ENCODE measurements at regions not wholly inside any gene's neighbourhood (a gene's known extent, or its start where the extent isn't known, plus 50 kb on each side); places are given as distances from the start of the nearest gene placed in this dataset.

DNA sequence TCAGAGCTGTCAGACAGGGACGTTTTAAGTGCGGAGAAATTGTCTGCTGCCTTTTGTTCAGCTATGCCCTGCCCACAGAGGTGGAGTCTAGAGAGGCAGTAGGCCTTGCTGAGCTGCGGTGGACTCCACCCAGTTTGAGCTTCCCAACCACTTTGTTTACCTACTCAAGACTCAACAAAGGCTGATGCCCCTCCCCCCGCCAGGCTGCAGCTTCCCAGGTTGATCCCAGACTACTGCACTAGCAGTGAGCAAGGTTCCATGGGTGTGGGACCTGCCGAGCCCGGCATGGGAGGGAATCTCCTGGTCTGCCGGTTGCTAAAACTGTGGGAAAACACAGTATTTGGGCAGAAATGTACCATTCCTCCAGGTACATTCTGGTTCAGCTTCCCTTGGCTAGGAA, 282.1 kb downstream of the VGLL3 start:
- TF ChIP-seq SIN3A (IDR thresholded peaks at IDR 0.05; ENCODE audit: borderline replicate concordance, insufficient read depth, low read depth, low read length) (no peak), TCF7L2 (IDR thresholded peaks at IDR 0.05; ENCODE audit: low read depth, low read length) (no peak), POLR2AphosphoS5 (IDR thresholded peaks at IDR 0.05; ENCODE audit: low read depth, low read length) (no peak), REST (IDR thresholded peaks at IDR 0.05; ENCODE audit: insufficient read depth in 1 of 2, low read depth in 2 of 2, low read length in 1 of 2) (no peak)
- TF ChIP-seq, protein P1, sequence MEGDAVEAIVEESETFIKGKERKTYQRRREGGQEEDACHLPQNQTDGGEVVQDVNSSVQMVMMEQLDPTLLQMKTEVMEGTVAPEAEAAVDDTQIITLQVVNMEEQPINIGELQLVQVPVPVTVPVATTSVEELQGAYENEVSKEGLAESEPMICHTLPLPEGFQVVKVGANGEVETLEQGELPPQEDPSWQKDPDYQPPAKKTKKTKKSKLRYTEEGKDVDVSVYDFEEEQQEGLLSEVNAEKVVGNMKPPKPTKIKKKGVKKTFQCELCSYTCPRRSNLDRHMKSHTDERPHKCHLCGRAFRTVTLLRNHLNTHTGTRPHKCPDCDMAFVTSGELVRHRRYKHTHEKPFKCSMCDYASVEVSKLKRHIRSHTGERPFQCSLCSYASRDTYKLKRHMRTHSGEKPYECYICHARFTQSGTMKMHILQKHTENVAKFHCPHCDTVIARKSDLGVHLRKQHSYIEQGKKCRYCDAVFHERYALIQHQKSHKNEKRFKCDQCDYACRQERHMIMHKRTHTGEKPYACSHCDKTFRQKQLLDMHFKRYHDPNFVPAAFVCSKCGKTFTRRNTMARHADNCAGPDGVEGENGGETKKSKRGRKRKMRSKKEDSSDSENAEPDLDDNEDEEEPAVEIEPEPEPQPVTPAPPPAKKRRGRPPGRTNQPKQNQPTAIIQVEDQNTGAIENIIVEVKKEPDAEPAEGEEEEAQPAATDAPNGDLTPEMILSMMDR (IDR thresholded peaks at IDR 0.05), result no peak
- H3K9me3 ChIP-seq (ENCODE audit: control insufficient read depth, insufficient read depth, low read depth, low read length), result no peaks in the 10 kb centered on the region
- H3K4me3 ChIP-seq (ENCODE audit: low read depth in 2 of 2, low read length in 2 of 2), result no peak overlapping the region
- BruUV-seq (replicated peaks), result no TSS peak
- ChIA-PET CTCF (no interaction called here), POLR2A (no interaction called here)
- DNase-seq (ENCODE audit: low read depth, low spot score) (no peak), ATAC-seq (no peak)
- H3K27me3 ChIP-seq (ENCODE audit: control insufficient read depth, insufficient read depth, low read length), result no peaks in the 10 kb centered on the region
- H3K4me1 ChIP-seq (ENCODE audit: control insufficient read depth, insufficient read depth, low read length), result no peaks in the 10 kb centered on the region
- H3K36me3 ChIP-seq (ENCODE audit: control insufficient read depth, insufficient read depth, low read length), result no peaks in the 10 kb centered on the region
- H3K27ac ChIP-seq (ENCODE audit: low read length), result no peak overlapping the region
- in situ Hi-C loops (cut with HindIII; ENCODE audit: low pct_unique_long_range_greater_than_20kb, low sequenced_read_pairs), result no loop called here
- intact Hi-C loops (cut with micrococcal nuclease; ENCODE audit: unreplicated experiment), result no loop called here

DNA sequence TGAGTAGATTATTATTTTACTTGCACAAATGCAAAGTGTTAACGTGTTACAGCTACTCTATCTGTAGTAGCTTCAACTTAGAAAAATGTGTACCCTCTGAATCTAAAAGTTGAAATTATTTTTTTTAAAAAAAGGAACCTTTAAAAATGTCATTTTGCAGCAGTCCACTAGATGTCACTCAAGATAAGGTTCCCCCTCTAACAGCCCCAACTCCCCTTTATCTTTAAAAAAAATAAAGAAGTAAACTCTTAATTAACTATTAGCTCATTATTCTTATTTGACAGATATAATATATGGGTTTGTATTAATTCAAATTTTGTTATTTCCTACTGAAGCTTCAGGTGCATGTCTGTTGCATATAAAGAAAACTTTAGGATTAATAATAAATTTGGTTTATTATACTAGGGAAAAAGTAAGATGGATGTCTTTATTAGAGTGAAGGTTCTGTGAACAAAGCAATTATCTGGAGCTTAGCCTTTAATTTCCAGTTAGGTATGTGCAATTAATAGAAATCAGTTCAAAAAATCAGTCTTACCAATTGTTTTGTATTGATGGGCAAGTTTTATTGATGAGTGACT, 288.5 kb downstream of the VGLL3 start:
- CTCF ChIA-PET, result interaction anchor here (0.6 kb wide), 1 partner anchor 27 kb away, joined by 3 read pairs; no protein-coding TSS in a partner anchor
- in situ Hi-C loops (cut with HindIII; ENCODE audit: low pct_unique_long_range_greater_than_20kb, low sequenced_read_pairs), result no loop called here
- no peaks in the 10 kb centered on the region for H3K4me1 ChIP-seq (ENCODE audit: control insufficient read depth, insufficient read depth, low read length)
- intact Hi-C loops (cut with micrococcal nuclease; ENCODE audit: unreplicated experiment), result no loop called here
- POLR2A ChIA-PET, result no interaction called here
- BruUV-seq (replicated peaks), result no TSS peak
- DNase-seq (ENCODE audit: low read depth, low spot score), result no peak
- no peak overlapping the region for H3K4me3 ChIP-seq (ENCODE audit: low read depth in 2 of 2, low read length in 2 of 2)
- no peak overlapping the region for H3K27ac ChIP-seq (ENCODE audit: low read length)
- H3K9me3 ChIP-seq (ENCODE audit: control insufficient read depth, insufficient read depth, low read depth, low read length), result no peaks in the 10 kb centered on the region
- no peaks in the 10 kb centered on the region for H3K36me3 ChIP-seq (ENCODE audit: control insufficient read depth, insufficient read depth, low read length)
- TF ChIP-seq, protein P1 (IDR thresholded peaks at IDR 0.05), result peak; percentile 61; the same call in 1 of the 2 replicates
- TF ChIP-seq POLR2AphosphoS5 (IDR thresholded peaks at IDR 0.05; ENCODE audit: low read depth, low read length), result no peak
- ATAC-seq, result no peak
- H3K27me3 ChIP-seq (ENCODE audit: control insufficient read depth, insufficient read depth, low read length), result no peaks in the 10 kb centered on the region

Measured in Panc1 (cell line).